A673 (cell line): ENCODE measurements at regions not wholly inside any gene's neighbourhood (a gene's known extent, or its start where the extent isn't known, plus 50 kb on each side); places are given as distances from the start of the nearest gene placed in this dataset.
"Not testable (repeated sequence)": the region's sequence is repeated elsewhere in the genome, so short reads cannot be mapped to it uniquely, and the experiment has no call there.

Experiments used
- BruUV-seq: library from RNA; stranded (reverse); fragments of 400-500 nt; replicated peaks from 2 replicates; lab custom pipeline; 2021; lab: Mats Ljungman, UMichigan
- CTCF ChIA-PET: fragments of 300-600 bp; sonication (Branson Sonifier 250); formaldehyde crosslinking; loops from one replicate; lab custom pipeline; 2022; ENCODE audit warnings: antibody characterized with exemption; lab: Charles Lee
- POLR2A ChIA-PET: fragments of 300-600 bp; sonication (Branson Sonifier 250); formaldehyde crosslinking; loops from one replicate; lab custom pipeline; 2022; ENCODE audit warnings: antibody characterized with exemption; ENCODE audit not compliant: low non-redundant PET; lab: Charles Lee
- DNase-seq: peaks from one replicate; pipeline ENCODE4 v3.0.0-alpha.2; 2015; ENCODE audit warnings: low spot score
- H3K27ac ChIP-seq: fragments of 200-600 bp; sonication (generic); 2 replicates; pipeline ENCODE4 v1.5.1; 2016; ENCODE audit warnings: mixed run types, low read depth, mild to moderate bottlenecking, mixed read lengths, antibody characterized with exemption, low read length; ENCODE audit not compliant: poor library complexity, severe bottlenecking
- H3K27me3 ChIP-seq: fragments of 200-600 bp; sonication (generic); replicated peaks from 2 replicates; pipeline ENCODE4 v1.6.1; 2017; ENCODE audit warnings: mixed run types, low read depth, mild to moderate bottlenecking, mixed read lengths, antibody characterized with exemption, low read length; ENCODE audit not compliant: insufficient read depth, poor library complexity
- H3K36me3 ChIP-seq: fragments of 200-600 bp; sonication (generic); 2 replicates; pipeline ENCODE4 v1.6.1; 2016; ENCODE audit warnings: mixed run types, mild to moderate bottlenecking, mixed read lengths, antibody characterized with exemption, low read length; ENCODE audit not compliant: insufficient read depth, poor library complexity, severe bottlenecking
- H3K4me1 ChIP-seq: fragments of 200-600 bp; sonication (generic); 2 replicates; pipeline ENCODE4 v1.6.1; 2017; ENCODE audit warnings: mixed run types, mild to moderate bottlenecking, mixed read lengths, antibody characterized with exemption, low read length; ENCODE audit not compliant: insufficient read depth, poor library complexity, severe bottlenecking
- H3K4me3 ChIP-seq: fragments of 200-600 bp; sonication (generic); 2 replicates; pipeline ENCODE4 v1.5.1; 2016; ENCODE audit warnings: low read depth, mixed run types, mild to moderate bottlenecking, mixed read lengths, low read length; ENCODE audit not compliant: poor library complexity, severe bottlenecking
- H3K9me3 ChIP-seq: fragments of 200-600 bp; sonication (generic); 2 replicates; pipeline ENCODE4 v1.6.1; 2016; ENCODE audit warnings: mixed run types, low read depth, mild to moderate bottlenecking, mixed read lengths, antibody characterized with exemption, low read length; ENCODE audit not compliant: poor library complexity, severe bottlenecking
- CTCF ChIP-seq: fragments of 300-800, 200-600 bp; sonication (generic); conservative IDR thresholded peaks from 2 replicates; pipeline ENCODE4 v1.5.1; 2017; ENCODE audit warnings: low read depth, mild to moderate bottlenecking, antibody characterized with exemption, low read length, moderate library complexity, mixed read lengths
- EZH2 ChIP-seq: fragments of 200-600 bp; sonication (generic); IDR thresholded peaks from 2 replicates; pipeline ENCODE4 v1.6.1; 2017; ENCODE audit warnings: borderline replicate concordance, low read depth, mild to moderate bottlenecking, mixed read lengths, antibody characterized with exemption, low read length; ENCODE audit not compliant: poor library complexity, severe bottlenecking
- intact Hi-C: fragments of 100-400 bp; cut with micrococcal nuclease; formaldehyde crosslinking; loops from one replicate; pipeline ENCODE4 v1.10.0; 2022; ENCODE audit not compliant: unreplicated experiment

DNA sequence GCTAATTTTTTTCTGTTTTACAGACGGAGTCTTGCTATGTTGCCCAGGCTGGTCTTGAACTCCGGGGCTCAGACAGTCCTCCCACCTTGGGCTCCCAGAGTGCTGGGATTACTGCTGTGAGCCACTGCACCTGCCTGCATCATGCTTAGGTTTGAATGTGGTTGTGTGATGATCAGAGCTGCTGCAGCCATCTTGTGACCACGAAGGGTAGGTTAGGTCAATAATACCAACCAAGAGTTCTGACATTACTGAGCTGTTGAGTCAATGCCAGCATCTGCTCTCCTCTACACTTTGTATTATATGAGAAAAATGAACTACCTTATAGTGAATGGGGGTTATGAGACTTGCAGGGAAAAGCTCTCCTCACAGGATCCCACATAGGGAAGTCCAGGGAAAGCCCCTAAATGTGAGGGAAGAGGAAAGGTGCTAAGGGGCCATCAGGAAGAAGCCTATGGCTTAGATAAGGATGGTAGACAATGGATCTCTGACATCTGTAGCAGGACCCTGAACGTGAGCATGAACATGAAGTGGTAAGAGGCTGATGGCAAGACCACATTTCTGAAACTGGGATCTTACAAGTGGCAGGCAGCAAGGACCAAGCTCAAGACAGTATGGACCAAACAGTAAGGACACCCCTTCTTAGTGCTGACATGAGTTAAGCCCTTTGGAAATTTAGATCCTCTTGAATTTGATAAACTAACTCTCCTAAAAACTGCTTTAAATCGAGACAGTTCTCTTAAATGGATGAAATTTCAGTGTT lies 75.7 kb upstream of the ZNF169 start:
- DNase-seq: no peak
- no peaks in the 10 kb centered on the region for H3K27me3 ChIP-seq
- TF ChIP-seq CTCF: no peak
- TF ChIP-seq EZH2: no peak
- ChIA-PET CTCF (no interaction called here), POLR2A (interaction anchor here (0.7 kb wide), 1 partner anchor 14 kb away, joined by 7 read pairs; no protein-coding TSS in a partner anchor)
- no peaks in the 10 kb centered on the region for H3K9me3 ChIP-seq
- no peak overlapping the region for H3K27ac ChIP-seq
- intact Hi-C loops: no loop called here
- BruUV-seq: no TSS peak
- H3K36me3 ChIP-seq: peaks cover 16% of the 10 kb centered on the region
- H3K4me1 ChIP-seq: no peaks in the 10 kb centered on the region
- H3K4me3 ChIP-seq: no peak overlapping the region

GRCh38 chr9:94188246-94188645 lies 70.9 kb upstream of the ZNF169 start:
- CTCF ChIA-PET: no interaction called here
- Histone ChIP-seq H3K4me3 (no peak overlapping the region), H3K9me3 (peaks cover 4% of the 10 kb centered on the region), H3K4me1 (no peaks in the 10 kb centered on the region), H3K27me3 (no peaks in the 10 kb centered on the region), H3K27ac (no peak overlapping the region), H3K36me3 (no peaks in the 10 kb centered on the region)
- TF ChIP-seq CTCF (no peak), EZH2 (no peak)
- intact Hi-C loops: no loop called here
- POLR2A ChIA-PET: no interaction called here
- no TSS peak for BruUV-seq
- DNase-seq: no peak

DNA sequence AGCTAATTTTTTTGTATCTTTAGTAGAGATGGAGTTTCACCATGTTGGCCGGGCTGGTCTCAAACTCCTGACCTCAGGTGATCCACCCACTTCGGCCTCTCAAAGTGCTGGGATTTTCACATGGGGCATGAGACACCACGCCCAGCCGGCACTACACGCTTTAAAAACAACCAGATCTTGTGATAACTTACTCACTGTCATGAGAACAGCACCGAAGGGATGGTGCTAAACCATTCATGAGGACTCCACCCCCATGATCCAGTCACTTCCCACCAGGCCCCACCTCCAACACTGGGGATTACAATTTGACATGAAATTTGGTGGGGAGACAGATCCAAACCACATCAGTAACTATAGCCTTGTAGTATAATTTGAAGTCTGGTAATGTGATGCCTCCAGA lies 67.4 kb upstream of the ZNF169 start:
- DNase-seq, POLR2A ChIA-PET, CTCF ChIA-PET, H3K4me3 ChIP-seq, H3K4me1 ChIP-seq, H3K27ac ChIP-seq, H3K36me3 ChIP-seq, H3K27me3 ChIP-seq, BruUV-seq, intact Hi-C loops: not testable (repeated sequence)
- H3K9me3 ChIP-seq: peaks cover 16% of the 10 kb centered on the region

GRCh38 chr9:94198414-94198813 lies 60.7 kb upstream of the ZNF169 start:
- BruUV-seq: no TSS peak
- ChIA-PET POLR2A (interaction anchor here (0.5 kb wide), 1 partner anchor 115 kb away, joined by 3 read pairs; no protein-coding TSS in a partner anchor), CTCF (no interaction called here)
- intact Hi-C loops: no loop called here
- Histone ChIP-seq H3K4me3 (no peak overlapping the region), H3K36me3 (no peaks in the 10 kb centered on the region), H3K27ac (no peak overlapping the region), H3K9me3 (peaks cover 12% of the 10 kb centered on the region), H3K4me1 (peaks cover 6% of the 10 kb centered on the region), H3K27me3 (no peaks in the 10 kb centered on the region)
- TF ChIP-seq CTCF: no peak
- no peak for TF ChIP-seq EZH2
- no peak for DNase-seq
